ENCODE measurements at regions not wholly inside any gene's neighbourhood (a gene's known extent, or its start where the extent isn't known, plus 50 kb on each side); places are given as distances from the start of the nearest gene placed in this dataset.
"Not testable (repeated sequence)": the region's sequence is repeated elsewhere in the genome, so short reads cannot be mapped to it uniquely, and the experiment has no call there.

DNA sequence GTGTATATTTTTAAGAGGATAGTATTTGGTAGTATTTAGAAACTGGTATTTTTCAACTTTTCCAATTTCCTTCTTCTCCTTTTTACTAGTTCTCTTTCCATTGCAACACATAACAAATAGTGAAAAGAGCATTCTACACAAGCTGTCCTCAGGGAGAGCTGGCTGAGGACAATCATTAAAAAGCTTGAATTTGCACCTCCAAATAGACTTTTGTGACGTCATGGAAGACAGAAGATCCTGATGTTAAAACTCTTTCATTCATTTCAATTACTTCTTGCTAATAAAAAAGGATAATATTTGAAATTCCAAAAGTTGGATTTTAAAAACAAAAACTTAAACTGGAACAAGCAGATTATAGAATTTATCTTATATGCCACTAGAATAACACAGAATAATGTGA is 1356.3 kb downstream of the RPIA start:
- H3K23ac ChIP-seq (ENCODE audit: low read depth, low read length); H3K4me3 ChIP-seq (ENCODE audit: insufficient read depth, low read depth, low read length); ATAC-seq (ENCODE audit: low read depth); BruUV-seq (replicated peaks); H4K8ac ChIP-seq (ENCODE audit: low read depth in 2 of 2, low read length in 2 of 2); H3K56ac ChIP-seq (ENCODE audit: extremely low read depth, insufficient read depth, low read length); H3K9me3 ChIP-seq (ENCODE audit: control insufficient read depth, insufficient read depth, low read length); H2BK15ac ChIP-seq (ENCODE audit: low read depth, low read length); H3K79me1 ChIP-seq (ENCODE audit: low read depth in 1 of 2, low read length in 2 of 2); H2AK9ac ChIP-seq (replicated peaks; ENCODE audit: low read depth, low read length, poor library complexity); dilution Hi-C loops (cut with HindIII; ENCODE audit: low sequenced_read_pairs, unreplicated experiment); H2BK120ac ChIP-seq (ENCODE audit: low read depth, low read length); H4K20me1 ChIP-seq (ENCODE audit: insufficient read depth, low read length); H2BK5ac ChIP-seq (ENCODE audit: low read depth, low read length, poor library complexity, severe bottlenecking); H3K27me3 ChIP-seq (ENCODE audit: control insufficient read depth, insufficient read depth, low read length); POLR2A ChIA-PET (ENCODE audit: unreplicated experiment); H2BK20ac ChIP-seq (ENCODE audit: low read depth, low read length); H4K5ac ChIP-seq (ENCODE audit: low read depth, low read length); H3K4ac ChIP-seq (ENCODE audit: low read depth, low read length); H2AFZ ChIP-seq (replicated peaks; ENCODE audit: low read length, poor library complexity); H4K91ac ChIP-seq (ENCODE audit: insufficient read depth, low read depth, low read length); H2AK5ac ChIP-seq (ENCODE audit: low read depth, low read length); in situ Hi-C loops (cut with MboI; ENCODE audit: low sequenced_read_pairs); H3K4me1 ChIP-seq (ENCODE audit: control insufficient read depth, insufficient read depth, low read length); intact Hi-C loops (cut with micrococcal nuclease); H3K9ac ChIP-seq (ENCODE audit: low read depth, low read length); H3K36me3 ChIP-seq (ENCODE audit: control insufficient read depth, insufficient read depth, low read length); H3K4me2 ChIP-seq (ENCODE audit: low read depth, low read length); H3K27ac ChIP-seq (ENCODE audit: insufficient read depth, low read length); CTCF ChIA-PET; H3K14ac ChIP-seq (replicated peaks; ENCODE audit: low read depth, low read length); H3K9me1 ChIP-seq (ENCODE audit: insufficient read depth, low read length); H3K18ac ChIP-seq (ENCODE audit: low read depth, low read length); DNase-seq: not testable (repeated sequence)
- no CpG with 5 or more reads among the region's 1 CpG for WGBS, 2 experiments (ENCODE audit: extremely low coverage in 2 of 2, insufficient read length in 1 of 2)

DNA sequence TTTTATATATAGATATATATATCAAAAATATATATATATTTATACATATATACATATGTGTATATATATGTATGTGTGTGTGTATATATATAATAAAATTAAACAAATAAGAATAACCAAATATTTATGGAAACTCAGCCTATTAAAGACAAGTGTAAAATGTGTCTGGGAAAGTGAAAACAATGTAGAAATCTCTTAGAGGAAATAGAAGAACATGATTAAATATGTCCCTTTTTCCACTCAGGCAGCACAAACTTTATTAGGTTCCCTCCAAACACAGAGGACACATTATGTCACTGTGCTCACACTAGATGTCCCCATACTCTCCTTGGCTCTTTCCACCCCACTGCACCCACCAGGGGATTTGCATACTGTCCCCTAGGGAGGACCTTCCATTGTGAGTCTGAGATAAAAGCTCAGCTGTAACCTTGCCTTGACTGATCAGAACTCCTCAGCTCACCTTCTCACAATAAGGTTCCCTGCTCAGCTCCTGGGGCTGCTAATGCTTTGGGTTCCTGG is 1360.7 kb downstream of the RPIA start:
- H3K14ac ChIP-seq (replicated peaks; ENCODE audit: low read depth, low read length); ATAC-seq (ENCODE audit: low read depth); H4K91ac ChIP-seq (ENCODE audit: insufficient read depth, low read depth, low read length); H2BK120ac ChIP-seq (ENCODE audit: low read depth, low read length); H3K9ac ChIP-seq (ENCODE audit: low read depth, low read length); H3K4me3 ChIP-seq (ENCODE audit: insufficient read depth, low read depth, low read length); H3K9me1 ChIP-seq (ENCODE audit: insufficient read depth, low read length); H2BK15ac ChIP-seq (ENCODE audit: low read depth, low read length); H4K5ac ChIP-seq (ENCODE audit: low read depth, low read length); POLR2A ChIA-PET (ENCODE audit: unreplicated experiment); H2AK9ac ChIP-seq (replicated peaks; ENCODE audit: low read depth, low read length, poor library complexity); H3K27me3 ChIP-seq (ENCODE audit: control insufficient read depth, insufficient read depth, low read length); dilution Hi-C loops (cut with HindIII; ENCODE audit: low sequenced_read_pairs, unreplicated experiment); H3K4ac ChIP-seq (ENCODE audit: low read depth, low read length); intact Hi-C loops (cut with micrococcal nuclease); H3K4me2 ChIP-seq (ENCODE audit: low read depth, low read length); DNase-seq; in situ Hi-C loops (cut with MboI; ENCODE audit: low sequenced_read_pairs); H3K23ac ChIP-seq (ENCODE audit: low read depth, low read length); H4K8ac ChIP-seq (ENCODE audit: low read depth in 2 of 2, low read length in 2 of 2); H2AK5ac ChIP-seq (ENCODE audit: low read depth, low read length); H2BK5ac ChIP-seq (ENCODE audit: low read depth, low read length, poor library complexity, severe bottlenecking); H3K36me3 ChIP-seq (ENCODE audit: control insufficient read depth, insufficient read depth, low read length); H2AFZ ChIP-seq (replicated peaks; ENCODE audit: low read length, poor library complexity); CTCF ChIA-PET; H3K4me1 ChIP-seq (ENCODE audit: control insufficient read depth, insufficient read depth, low read length); H3K27ac ChIP-seq (ENCODE audit: insufficient read depth, low read length); H3K56ac ChIP-seq (ENCODE audit: extremely low read depth, insufficient read depth, low read length); H3K9me3 ChIP-seq (ENCODE audit: control insufficient read depth, insufficient read depth, low read length); H4K20me1 ChIP-seq (ENCODE audit: insufficient read depth, low read length); H3K18ac ChIP-seq (ENCODE audit: low read depth, low read length); H3K79me1 ChIP-seq (ENCODE audit: low read depth in 1 of 2, low read length in 2 of 2); H2BK20ac ChIP-seq (ENCODE audit: low read depth, low read length); BruUV-seq (replicated peaks): not testable (repeated sequence)
